SK-N-SH (cell line): ENCODE measurements at regions not wholly inside any gene's neighbourhood (a gene's known extent, or its start where the extent isn't known, plus 50 kb on each side); places are given as distances from the start of the nearest gene placed in this dataset.

ENCODE experiments used
- CTCF ChIP-seq: fragments of 200-600 bp; sonication (generic); IDR thresholded peaks from 2 replicates; pipeline ENCODE4 v1.6.1; 2017; ENCODE audit warnings: antibody characterized with exemption, mild to moderate bottlenecking, moderate library complexity
- EP300 ChIP-seq, 2 experiments: IDR thresholded peaks; 2 replicates each; pipeline versions ENCODE4 v1.4.0 to v1.6.1; 2012; ENCODE audit warnings: borderline replicate concordance in 1 of 2, low read depth in 1 of 2, low read length in 1 of 2
- EZH2phosphoT487 ChIP-seq: fragments of 200-600 bp; sonication (generic); IDR thresholded peaks from 2 replicates; pipeline ENCODE4 v1.6.1; 2017; ENCODE audit warnings: low read depth, mixed run types, mild to moderate bottlenecking, antibody characterized with exemption, moderate library complexity, borderline replicate concordance
- FOXJ3 ChIP-seq: sonication (generic); formaldehyde crosslinking; IDR thresholded peaks from 2 replicates; pipeline ENCODE4 v1.5.1; 2020; ENCODE audit warnings: mild to moderate bottlenecking, missing genetic modification reagents
- JUND ChIP-seq: IDR thresholded peaks from 2 replicates; pipeline ENCODE4 v1.4.0; 2012
- MAX ChIP-seq: IDR thresholded peaks from 2 replicates; pipeline ENCODE4 v1.4.0; 2012; ENCODE audit warnings: low read depth
- MXI1 ChIP-seq: IDR thresholded peaks from 2 replicates; pipeline ENCODE4 v1.6.1; 2012; ENCODE audit warnings: mild to moderate bottlenecking, low read depth, low read length, improper control_type of control experiment
- RAD21 ChIP-seq: IDR thresholded peaks from 2 replicates; pipeline ENCODE4 v1.6.1; 2012; ENCODE audit warnings: mild to moderate bottlenecking, low read length
- TAF1 ChIP-seq: IDR thresholded peaks from 2 replicates; pipeline ENCODE4 v1.6.1; 2012; ENCODE audit warnings: low read depth, mild to moderate bottlenecking, low read length, moderate library complexity, borderline replicate concordance
- TEAD4 ChIP-seq: IDR thresholded peaks from 2 replicates; pipeline ENCODE4 v1.4.0; 2012; ENCODE audit warnings: mild to moderate bottlenecking, borderline replicate concordance; ENCODE audit not compliant: insufficient read depth
- USF2 ChIP-seq: fragments of 150-350 bp; IDR thresholded peaks from 2 replicates; pipeline ENCODE4 v1.6.1; 2017; ENCODE audit warnings: antibody characterized with exemption, low read length, low read depth, borderline replicate concordance
- ZBTB33 ChIP-seq: IDR thresholded peaks from 2 replicates; pipeline ENCODE4 v1.4.0; 2012; ENCODE audit warnings: low read depth, borderline replicate concordance

- TF ChIP-seq MXI1 (no peak), ZBTB33 (no peak), USF2 (no peak), TAF1 (no peak), CTCF (no peak), EZH2phosphoT487 (no peak), MAX (no peak), RAD21 (no peak), FOXJ3 (CRISPR knock-in tag) (no peak), EP300 (IDR thresholded peaks at IDR 0.05; ENCODE audit: borderline replicate concordance in 1 of 2, low read depth in 1 of 2, low read length in 1 of 2) (no peak), JUND (no peak), TEAD4 (no peak)
Measured at GRCh38 chr14:38385836-38386235, 129.9 kb upstream of the CLEC14A start.
